Skeletal muscle satellite cell (primary cell): ENCODE measurements at regions not wholly inside any gene's neighbourhood (a gene's known extent, or its start where the extent isn't known, plus 50 kb on each side); places are given as distances from the start of the nearest gene placed in this dataset.

Experiments used
- H3K27me3 ChIP-seq: 2 replicates; pipeline ENCODE4 v1.7.0; 2013; ENCODE audit warnings: low read length; ENCODE audit not compliant: control insufficient read depth, insufficient read depth
- H3K36me3 ChIP-seq: 2 replicates; pipeline ENCODE4 v1.7.0; 2013; ENCODE audit warnings: mild to moderate bottlenecking, control low read depth, low read length; ENCODE audit not compliant: insufficient read depth
- H3K4me1 ChIP-seq: 2 replicates; pipeline ENCODE4 v1.7.0; 2013; ENCODE audit warnings: low read length; ENCODE audit not compliant: control insufficient read depth, insufficient read depth
- H3K4me2 ChIP-seq: 2 replicates; pipeline ENCODE4 v1.7.0; 2013; ENCODE audit warnings: mild to moderate bottlenecking, low read length
- H3K4me3 ChIP-seq: 2 replicates; pipeline ENCODE4 v1.7.0; 2013; ENCODE audit warnings: low read length
- H3K9ac ChIP-seq: 2 replicates; pipeline ENCODE4 v1.7.0; 2013; ENCODE audit warnings: mild to moderate bottlenecking, low read depth, low read length, moderate library complexity
- H3K9me3 ChIP-seq: replicated peaks from 2 replicates; pipeline ENCODE4 v1.7.0; 2013; ENCODE audit warnings: mild to moderate bottlenecking, control low read depth, low read length

DNA sequence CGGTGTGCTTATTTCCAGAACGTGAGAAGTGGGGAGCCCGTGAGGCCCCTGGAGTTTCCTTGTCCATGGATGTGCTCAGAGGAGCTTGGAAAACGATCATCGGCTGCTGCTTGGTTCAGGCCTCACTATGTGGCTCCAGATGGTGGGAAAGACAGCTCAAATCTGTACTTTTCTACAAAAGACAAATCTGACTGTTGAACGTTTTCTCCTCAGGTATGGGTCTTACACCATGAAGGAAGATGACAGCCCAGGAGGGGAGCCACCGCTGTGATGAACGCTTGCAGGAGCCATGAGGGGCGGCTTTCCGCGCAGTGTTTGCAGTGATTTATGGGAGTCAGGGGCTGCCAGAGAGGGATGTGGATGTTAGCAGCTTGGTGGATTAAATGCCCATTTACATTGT is 109.4 kb upstream of the E2F8 start:
- Histone ChIP-seq H3K4me2 (peak overlapping the region; percentile 79), H3K36me3 (no peaks in the 10 kb centered on the region), H3K4me1 (peaks cover 86% of the 10 kb centered on the region), H3K27me3 (no peaks in the 10 kb centered on the region), H3K4me3 (peak overlapping the region; percentile 63), H3K9ac (peak overlapping the region; percentile 72), H3K9me3 (no peaks in the 10 kb centered on the region)

DNA sequence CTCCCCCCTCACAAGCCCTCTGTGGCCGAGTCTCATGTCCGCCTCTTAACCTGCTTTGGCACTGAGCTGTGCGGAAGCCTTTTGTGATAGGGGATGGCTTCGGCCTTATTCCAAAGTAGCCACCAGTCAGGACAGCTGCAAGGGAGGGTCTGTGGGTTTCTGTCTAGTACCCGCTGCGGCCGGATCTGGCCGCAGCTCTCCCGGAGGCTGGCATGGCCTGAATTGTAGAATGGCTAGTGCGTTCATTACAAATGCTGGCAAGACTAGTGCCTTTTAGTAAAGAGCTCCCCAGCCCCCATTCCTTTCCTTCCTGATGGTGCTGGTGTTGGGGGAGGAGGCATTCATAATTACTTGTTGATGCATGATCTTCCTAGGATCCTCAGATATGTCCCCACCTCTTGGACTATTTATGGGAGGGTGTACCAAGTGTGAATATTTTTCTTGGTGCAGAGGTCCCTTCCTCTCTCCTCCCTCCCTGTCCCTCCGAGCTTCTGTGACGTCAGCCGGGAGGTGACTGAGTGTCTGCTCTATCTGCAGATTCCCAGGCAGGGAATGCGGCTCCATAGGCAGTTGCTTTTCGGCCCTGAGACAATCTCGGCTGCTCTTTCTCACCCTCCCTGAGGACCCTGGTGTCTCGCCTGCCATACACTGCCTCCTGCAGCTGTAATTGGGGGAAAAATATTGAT is 108.7 kb upstream of the E2F8 start:
- Histone ChIP-seq H3K4me1 (peaks cover 86% of the 10 kb centered on the region), H3K9ac (peak overlapping the region; percentile 72), H3K27me3 (peaks cover 4% of the 10 kb centered on the region), H3K9me3 (no peaks in the 10 kb centered on the region), H3K4me3 (peak overlapping the region; percentile 63), H3K4me2 (peak overlapping the region; percentile 79), H3K36me3 (no peaks in the 10 kb centered on the region)

DNA sequence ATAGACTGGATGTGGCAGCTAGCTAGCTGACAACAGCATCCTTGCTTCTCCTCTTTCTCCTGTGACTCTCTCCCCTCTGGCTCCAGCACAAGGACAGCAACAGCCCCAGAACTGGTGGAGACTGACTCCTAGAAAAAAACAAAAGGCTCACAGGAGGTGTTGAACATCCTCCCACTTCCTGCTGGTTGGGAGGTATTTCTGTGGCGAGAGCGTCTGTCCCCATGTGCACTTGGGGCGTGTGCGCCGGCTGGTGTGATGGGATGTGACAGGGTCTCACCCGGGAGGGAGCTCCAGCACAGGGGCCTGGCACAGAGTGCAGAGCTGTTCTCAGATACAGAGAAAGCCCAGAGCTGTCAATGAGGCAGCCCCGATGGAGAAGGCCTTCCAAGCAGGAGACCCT is 107.2 kb upstream of the E2F8 start:
- Histone ChIP-seq H3K4me1 (peaks cover 70% of the 10 kb centered on the region), H3K4me2 (peak overlapping the region; percentile 96), H3K9me3 (no peaks in the 10 kb centered on the region), H3K9ac (no peak overlapping the region), H3K4me3 (no peak overlapping the region), H3K27me3 (peaks cover 17% of the 10 kb centered on the region), H3K36me3 (no peaks in the 10 kb centered on the region)

DNA sequence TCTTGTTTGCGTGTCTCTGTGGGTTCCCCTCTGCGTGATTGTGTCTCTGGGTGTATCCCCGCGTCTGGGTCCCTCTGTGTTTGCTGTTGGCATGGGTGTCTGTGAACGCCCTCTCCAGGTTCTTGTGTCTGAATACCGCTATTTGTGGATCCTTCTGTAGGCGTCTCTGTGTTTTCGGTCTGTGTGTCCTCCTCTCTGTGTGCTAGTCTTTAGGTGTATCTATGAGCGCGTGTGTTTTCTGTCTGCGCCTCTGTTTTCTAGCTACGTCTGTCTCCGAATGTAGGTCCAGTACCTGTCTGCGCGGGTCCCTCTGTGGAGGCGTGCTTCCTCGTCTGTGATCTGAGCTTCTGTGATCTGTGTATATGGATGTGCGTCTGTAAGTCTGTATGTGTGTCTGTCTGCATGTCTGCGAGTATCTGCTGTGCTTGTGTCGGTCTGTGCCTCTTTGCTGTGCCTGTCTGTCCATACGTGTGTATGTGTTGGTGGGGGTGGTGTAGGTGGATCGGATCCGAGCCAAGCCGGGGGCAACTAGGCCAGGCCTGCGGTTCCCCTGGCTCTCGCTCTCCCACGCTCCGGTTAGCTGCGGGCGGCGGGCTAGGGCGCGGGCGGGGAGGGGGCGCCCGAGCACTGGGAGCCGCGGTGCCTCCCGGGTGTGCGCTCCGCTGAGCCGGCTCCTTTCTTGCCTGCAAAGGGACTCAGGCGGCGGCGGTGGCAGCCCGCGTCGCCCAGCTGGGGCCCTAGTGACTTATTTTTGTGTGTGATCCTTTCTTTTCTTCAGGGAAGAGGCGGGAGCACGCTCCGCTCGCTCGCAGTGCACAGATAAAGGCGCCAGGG is 105.3 kb upstream of the E2F8 start:
- Histone ChIP-seq H3K4me2 (peak overlapping the region; percentile 96), H3K27me3 (peaks cover 29% of the 10 kb centered on the region), H3K4me3 (peak overlapping the region; percentile 79), H3K9ac (peak overlapping the region; percentile 62), H3K36me3 (no peaks in the 10 kb centered on the region), H3K4me1 (peaks cover 52% of the 10 kb centered on the region), H3K9me3 (no peaks in the 10 kb centered on the region)

- peak overlapping the region; percentile 62 for H3K9ac ChIP-seq
- H3K4me1 ChIP-seq, result peaks cover 47% of the 10 kb centered on the region
- no peaks in the 10 kb centered on the region for H3K9me3 ChIP-seq
- H3K36me3 ChIP-seq, result no peaks in the 10 kb centered on the region
- H3K4me3 ChIP-seq, result peak overlapping the region; percentile 79
- peak overlapping the region; percentile 96 for H3K4me2 ChIP-seq
- peaks cover 35% of the 10 kb centered on the region for H3K27me3 ChIP-seq
These were observed 104.7 kb upstream of the E2F8 start for GRCh38 chr11:19345519-19345847.

GRCh38 chr11:19344661-19345518 is 104.1 kb upstream of the E2F8 start:
- Histone ChIP-seq H3K27me3 (peaks cover 41% of the 10 kb centered on the region), H3K4me3 (peak overlapping the region; percentile 79), H3K4me1 (peaks cover 41% of the 10 kb centered on the region)

DNA sequence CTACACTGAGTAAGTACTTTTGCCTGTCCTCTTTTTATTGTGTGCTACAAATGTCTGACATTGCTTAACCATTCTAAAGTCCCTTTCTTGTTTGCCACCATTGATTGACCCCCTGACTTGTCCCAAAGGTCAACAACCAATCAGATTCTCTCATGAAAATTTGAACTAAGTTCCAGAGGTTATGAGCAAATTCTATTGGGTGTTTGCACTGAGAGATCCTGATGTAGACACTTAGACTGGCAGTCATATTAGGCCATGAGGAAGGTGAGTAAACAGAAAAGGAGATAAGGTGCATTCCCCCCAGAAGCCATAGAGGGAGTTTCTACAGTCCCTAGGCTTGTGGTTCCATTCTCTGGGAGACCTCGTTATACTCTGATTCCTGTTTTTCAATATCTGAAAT is 101.3 kb upstream of the E2F8 start:
- Histone ChIP-seq H3K4me2 (no peak overlapping the region), H3K27me3 (peaks cover 64% of the 10 kb centered on the region), H3K9me3 (no peaks in the 10 kb centered on the region), H3K9ac (no peak overlapping the region), H3K4me3 (no peak overlapping the region), H3K4me1 (peaks cover 12% of the 10 kb centered on the region), H3K36me3 (no peaks in the 10 kb centered on the region)

More at GRCh38 chr11:19344661-19345518, 104.1 kb upstream of the E2F8 start:
- Histone ChIP-seq H3K4me2 (peak overlapping the region; percentile 96), H3K9me3 (no peaks in the 10 kb centered on the region), H3K36me3 (no peaks in the 10 kb centered on the region), H3K9ac (peak overlapping the region; percentile 62)

GRCh38 chr11:19338375-19338774 is 97.6 kb upstream of the E2F8 start:
- Histone ChIP-seq H3K4me2 (no peak overlapping the region), H3K9ac (no peak overlapping the region), H3K27me3 (peaks cover 49% of the 10 kb centered on the region), H3K36me3 (no peaks in the 10 kb centered on the region), H3K4me3 (no peak overlapping the region), H3K4me1 (no peaks in the 10 kb centered on the region), H3K9me3 (no peaks in the 10 kb centered on the region)

DNA sequence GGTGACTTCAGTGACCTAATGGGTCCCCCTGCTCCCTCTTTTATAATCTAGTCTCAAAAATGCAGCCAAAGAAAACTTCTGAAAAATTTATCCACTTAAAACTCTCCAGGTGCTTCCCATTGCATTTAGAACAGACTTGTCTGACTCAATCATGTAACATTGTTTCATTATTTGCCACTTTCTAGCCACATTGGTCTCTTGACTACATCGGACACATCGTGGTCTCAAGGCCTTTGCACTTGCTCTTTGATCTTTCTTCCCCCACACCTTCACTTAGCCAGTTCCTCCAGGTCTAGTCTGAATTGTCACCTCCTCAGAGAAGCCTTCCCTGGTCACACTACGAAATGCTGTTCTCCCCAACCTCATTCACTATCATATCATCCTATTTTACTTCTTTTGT is 97.0 kb upstream of the E2F8 start:
- H3K36me3 ChIP-seq, result no peaks in the 10 kb centered on the region
- no peak overlapping the region for H3K4me3 ChIP-seq
- no peak overlapping the region for H3K4me2 ChIP-seq
- H3K27me3 ChIP-seq, result peaks cover 47% of the 10 kb centered on the region
- H3K4me1 ChIP-seq, result no peaks in the 10 kb centered on the region
- no peaks in the 10 kb centered on the region for H3K9me3 ChIP-seq
- H3K9ac ChIP-seq, result no peak overlapping the region

- Histone ChIP-seq H3K9me3 (no peaks in the 10 kb centered on the region), H3K36me3 (no peaks in the 10 kb centered on the region), H3K27me3 (peaks cover 42% of the 10 kb centered on the region), H3K4me3 (no peak overlapping the region), H3K4me1 (no peaks in the 10 kb centered on the region), H3K4me2 (no peak overlapping the region), H3K9ac (no peak overlapping the region)
These were observed 95.6 kb upstream of the E2F8 start for GRCh38 chr11:19336331-19336730.

DNA sequence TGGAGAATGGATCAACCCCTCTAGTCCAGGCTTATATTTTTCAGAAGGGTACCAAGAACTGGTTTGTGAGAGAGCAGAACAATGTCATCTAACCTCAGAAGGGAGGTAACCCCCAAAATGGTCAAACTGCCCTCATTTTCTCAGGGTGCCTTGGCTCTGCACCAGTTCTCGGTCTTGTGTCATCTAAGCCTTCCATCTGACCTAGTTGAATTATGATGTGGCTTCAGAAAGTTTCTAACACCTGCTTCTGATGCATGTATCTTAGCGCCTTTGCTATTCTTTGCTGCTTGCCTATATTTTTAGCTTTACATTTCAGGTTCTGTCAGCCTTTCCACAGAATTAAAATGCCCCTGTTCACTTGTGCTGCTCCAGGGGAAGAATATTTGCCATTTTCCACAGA is 91.7 kb upstream of the E2F8 start:
- no peak overlapping the region for H3K9ac ChIP-seq
- H3K36me3 ChIP-seq, result no peaks in the 10 kb centered on the region
- no peak overlapping the region for H3K4me2 ChIP-seq
- no peak overlapping the region for H3K4me3 ChIP-seq
- H3K27me3 ChIP-seq, result peaks cover 28% of the 10 kb centered on the region
- H3K9me3 ChIP-seq, result no peaks in the 10 kb centered on the region
- no peaks in the 10 kb centered on the region for H3K4me1 ChIP-seq
